ENCODE measurements at regions not wholly inside any gene's neighbourhood (a gene's known extent, or its start where the extent isn't known, plus 50 kb on each side); places are given as distances from the start of the nearest gene placed in this dataset.

DNA sequence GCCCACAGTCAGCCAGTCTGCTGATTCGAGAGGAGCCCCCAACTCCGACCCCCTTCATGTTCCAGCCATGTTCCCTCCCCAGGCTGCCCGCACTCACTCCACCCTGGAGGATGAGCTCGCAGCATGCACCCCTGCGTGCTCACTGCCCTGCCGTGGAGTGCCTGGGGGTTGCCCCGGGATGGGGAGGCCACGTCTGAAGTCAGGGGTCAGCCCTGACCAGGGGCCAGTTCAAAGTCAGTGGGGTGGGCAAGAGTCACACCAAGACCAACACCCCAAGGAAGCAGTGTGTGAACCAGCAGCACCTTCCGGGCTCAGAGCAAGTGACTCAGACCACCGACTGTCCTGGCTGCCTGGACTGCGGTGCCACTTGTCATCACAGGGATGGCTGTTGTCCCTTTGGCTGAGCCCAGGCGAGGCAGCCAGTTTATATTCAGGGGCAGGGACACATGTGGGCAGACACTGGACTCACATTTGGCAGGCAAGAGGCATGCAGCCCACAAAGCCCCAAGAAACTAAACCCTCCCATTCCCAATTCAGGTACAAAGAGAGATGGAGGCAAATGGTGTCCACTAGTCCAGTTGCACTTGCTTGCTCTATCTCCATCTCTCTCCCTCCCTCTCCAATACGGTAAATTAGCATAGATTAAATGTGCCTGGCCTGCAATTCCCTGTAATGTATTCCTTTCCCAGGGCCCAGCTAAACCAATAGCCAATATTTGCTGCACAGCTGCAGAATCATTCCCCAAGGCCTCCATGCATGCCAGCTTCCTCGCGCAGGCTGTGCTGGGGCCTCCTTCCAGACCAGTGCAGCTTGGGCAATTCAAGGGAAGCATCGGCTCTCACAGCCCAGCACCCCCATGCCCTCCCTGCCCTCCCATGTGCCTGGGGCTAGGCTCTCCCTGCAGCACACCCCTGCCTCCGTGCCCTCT is 135.7 kb upstream of the IQSEC1 start:
- DNase-seq = no peak

DNA sequence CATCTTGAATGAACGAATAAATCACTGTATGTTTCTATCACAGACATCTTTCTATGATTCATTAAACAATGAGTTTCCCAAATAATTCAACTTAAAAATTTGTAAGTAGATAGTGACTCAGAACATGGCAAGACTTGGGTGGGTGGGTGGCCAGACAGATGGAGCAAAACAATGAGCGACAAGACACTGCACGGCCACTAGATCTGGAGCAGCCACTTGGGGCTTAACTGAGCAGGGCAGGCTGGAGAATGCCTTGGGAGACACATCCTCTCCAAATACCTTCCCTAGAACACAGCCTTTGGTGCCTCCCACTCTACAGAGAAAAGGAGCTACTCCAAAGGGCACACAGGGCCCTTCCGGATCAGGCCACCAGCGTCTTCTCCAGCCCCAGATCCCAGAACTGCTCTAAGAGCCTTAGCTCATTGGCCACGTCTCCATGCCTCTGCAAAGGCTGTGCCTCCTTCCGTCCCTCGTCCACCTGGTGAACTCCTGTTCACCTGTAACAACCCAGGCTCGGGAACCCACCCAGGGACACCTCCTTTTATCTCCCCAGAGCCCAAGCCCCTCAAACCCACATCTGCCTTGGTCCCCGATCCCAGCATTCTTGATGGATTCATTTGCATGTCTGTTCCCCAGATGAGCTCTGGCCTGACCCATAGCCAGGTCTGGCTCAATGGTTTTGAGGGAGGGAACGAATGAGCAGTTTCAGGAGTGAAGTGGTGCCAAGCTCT is 134.9 kb upstream of the IQSEC1 start:
- DNase-seq = no peak

DNA sequence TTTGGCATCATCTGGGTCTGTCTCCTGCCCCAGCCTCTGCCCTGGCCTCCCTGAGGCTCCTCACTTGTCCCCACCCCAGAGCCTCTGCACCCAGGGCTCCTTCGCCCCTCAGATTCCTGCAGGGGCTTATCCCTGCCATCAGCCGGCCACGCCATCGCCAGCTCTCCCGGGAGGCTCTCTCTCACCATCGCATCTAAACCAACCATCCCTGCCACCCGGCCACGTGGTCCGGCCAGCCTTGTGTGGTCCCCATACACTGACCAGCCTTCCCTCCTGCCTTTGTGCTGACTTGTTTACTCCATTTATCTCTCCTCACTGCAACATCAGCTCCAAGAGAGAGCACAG is 134.3 kb upstream of the IQSEC1 start:
- no peak for DNase-seq

DNA sequence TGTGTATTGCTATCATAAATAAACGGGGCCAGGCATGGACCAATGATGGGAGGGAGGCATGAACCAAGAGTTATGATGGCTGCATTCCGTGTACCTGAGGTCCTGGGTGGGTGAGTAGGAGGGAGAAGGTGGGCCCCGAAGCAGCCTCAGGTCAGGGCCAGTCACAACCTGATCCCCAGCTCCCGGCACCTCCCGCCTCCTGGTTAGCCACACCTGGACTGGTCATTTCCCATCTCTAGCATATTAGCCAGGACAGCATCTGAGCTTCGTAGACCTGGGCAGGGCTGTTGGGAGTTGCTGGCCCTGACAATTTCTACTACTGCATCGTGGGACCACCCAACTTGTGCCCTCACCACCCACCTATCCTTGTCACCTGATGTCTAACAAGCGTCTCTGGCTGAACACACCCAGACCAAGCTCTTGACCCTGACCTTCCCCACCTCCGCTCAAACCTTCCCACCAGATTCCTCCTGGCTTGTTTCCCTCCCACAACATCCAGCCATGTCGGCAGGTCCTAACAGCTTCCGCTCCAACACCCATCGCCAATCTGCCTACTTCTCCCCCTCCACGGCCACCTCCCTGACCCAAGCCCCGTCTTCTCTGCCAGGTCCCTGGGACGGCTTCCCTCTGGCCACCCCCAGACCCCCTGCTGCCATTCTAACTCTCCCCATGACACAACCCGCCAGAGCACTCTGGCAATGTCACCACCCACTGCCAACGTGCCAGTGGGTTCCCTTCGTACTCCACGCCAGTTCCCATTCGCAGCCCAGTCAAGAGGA is 133.8 kb upstream of the IQSEC1 start:
- no peak for DNase-seq

DNA sequence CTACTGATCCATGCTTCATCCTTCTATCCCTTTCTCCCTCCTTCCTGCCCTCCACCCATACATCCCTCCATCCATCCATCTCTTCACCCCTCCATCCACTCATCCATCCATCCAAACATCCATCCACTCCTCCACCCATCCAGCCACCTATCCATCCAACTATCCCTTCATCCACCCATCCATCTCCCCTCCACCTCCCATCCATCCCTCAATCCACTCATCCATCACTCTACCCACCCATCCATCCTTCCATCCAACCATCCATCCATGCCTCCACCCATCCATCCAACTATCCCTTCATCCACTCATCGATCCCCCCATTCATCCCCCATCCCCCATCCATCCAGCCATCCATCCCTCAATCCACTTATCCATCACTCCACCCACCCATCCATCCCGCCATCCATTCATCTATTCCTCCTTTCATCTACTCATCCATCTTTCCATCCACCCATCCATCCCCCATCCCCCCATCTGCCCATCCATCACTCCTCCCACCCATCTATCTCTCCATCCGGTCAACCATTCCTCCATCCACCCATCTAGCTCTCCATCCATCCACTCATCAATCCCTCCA is 132.4 kb upstream of the IQSEC1 start:
- no peak for DNase-seq

DNA sequence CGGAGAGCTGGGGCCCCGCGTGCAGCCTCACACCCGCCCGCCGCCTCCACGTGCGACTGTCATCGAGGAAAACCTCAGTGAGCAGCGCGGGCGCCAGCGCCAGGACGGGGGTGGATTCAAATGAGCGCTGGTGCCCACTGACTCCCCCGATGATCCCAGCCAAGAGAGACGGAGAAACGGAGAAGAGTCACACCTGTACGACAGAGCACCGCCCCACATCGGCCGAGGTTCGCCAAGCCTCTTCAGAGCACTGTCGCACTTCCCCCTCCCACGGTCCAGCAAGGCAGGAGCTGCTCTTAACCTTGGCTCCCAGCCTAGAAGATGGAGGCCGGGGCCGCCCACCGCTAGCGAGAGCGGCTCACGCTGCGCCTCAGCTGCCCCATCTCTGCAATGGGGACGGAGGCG is 130.9 kb upstream of the IQSEC1 start:
- DNase-seq = no peak

DNA sequence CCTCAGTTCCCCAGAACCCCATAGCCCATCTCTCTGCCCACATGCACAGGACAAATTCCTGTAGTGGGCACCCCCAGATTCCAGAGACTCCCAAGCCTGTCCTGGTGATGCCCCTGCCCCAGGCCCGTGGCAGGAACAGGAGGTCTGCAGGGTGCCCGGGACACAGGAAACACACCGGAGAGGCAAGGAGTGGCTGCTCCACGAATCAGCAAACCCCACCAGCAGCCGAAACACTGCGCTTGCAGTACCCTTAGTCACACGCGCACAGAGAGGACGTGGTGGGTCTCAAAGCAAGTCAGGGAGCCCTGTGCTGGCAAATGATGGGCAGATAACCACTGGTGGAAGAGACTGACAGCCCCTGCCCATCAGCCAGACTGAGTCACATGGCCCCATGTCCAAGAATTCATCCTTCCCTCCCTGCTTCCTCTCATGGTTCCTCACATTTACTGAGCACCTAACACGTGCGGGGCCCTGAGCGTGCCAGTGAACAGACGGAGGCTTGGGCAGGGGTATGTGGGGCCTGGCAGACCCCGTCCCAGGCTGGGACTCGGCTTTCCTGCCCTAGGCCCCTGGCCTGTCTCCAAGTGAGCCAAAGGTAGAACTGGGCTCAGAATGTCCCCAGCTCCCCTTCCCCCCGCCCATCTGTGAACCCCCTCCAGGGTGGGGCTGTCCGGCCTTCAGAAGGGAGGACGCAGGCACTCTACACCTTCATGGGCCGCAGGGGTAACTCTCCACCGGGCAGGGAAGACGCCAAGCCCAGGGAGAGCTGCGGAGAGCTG is 130.4 kb upstream of the IQSEC1 start:
- no peak for DNase-seq

DNA sequence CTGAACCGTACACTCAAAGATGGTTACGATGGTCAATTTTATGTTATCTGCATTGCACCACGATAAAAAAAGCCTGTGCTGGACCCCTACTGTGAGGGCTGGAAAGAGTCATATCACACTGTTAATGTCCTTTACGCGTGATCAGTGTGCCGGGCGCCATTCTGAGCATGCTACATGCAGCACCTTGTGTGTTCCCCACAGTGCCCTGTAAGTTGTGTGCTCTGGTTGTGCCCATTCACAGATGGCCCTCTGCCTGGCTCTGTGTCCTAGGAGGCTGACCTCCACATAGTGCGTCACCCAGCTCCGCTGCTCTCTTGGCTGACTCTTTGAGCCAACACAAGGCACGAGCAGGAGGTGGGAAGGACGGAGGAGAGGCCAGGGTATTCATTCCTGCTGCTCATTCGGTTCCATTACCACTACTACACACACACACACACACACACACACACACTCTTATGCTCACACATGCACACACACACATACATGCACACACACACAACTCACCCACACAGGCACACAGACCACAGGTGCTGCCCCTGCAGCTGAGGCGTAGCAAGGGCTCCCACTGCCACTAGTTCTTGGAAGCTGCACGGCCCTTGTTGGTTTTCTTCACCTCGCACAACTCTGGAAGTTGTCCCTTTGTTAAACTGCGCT is 129.6 kb upstream of the IQSEC1 start:
- DNase-seq = no peak

DNA sequence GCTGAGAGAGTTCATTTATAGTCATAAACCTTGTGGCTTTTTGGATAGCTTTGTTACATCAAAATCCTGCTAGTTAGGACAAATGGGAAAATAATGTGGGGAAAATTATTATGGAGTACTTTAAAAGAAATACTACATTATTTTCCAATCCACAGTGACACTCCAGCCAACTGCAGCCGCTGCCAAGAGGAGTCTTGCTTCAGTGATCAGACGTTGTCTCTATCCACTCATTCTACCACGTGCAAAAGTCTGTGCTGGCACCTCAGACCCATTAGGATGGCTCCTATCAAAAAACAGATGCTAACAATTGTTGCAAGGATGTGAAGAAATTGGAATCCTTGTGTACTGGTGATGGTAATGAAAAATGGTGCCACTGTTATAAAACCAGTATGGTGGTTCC is 128.6 kb upstream of the IQSEC1 start:
- DNase-seq = no peak

DNA sequence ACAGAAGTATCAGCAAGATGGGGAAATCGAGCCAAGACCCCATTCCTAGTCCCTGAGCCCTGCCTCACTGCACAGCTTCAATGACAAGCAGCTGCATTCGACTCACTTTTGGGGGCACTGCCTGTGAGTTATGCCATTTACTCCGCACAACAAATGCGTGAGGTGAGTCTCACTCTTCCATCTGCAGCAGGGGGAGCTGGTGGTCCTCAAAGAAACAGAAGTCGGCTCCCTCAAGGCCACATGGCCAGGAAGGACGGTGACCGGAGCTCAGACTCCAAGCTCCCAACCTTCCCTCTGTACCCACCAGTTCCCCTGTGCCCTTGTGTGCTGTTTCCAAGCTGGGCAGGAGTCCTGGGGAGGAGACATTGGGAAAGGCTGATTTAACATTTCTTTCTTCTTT is 127.7 kb upstream of the IQSEC1 start:
- no peak for DNase-seq

DNA sequence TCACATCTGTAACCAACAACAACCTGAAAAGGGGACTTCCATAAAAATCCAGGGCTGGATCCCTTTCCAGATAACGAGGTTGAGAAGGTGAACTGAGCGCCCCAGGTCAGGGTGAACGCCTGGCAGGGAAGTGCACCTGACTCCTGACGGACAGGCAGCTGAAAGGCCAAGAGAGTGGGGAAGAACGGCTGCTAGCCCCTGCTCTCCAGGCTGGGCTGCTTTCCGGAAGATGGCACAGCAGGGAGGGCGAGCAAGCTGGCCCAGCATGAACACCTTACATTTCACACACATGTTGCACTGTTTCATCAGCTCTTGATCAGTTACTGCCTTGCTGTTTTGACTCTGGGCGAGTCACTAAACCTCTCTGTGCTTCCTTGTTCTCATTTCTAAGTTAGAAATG is 127.2 kb upstream of the IQSEC1 start:
- DNase-seq = no peak

DNA sequence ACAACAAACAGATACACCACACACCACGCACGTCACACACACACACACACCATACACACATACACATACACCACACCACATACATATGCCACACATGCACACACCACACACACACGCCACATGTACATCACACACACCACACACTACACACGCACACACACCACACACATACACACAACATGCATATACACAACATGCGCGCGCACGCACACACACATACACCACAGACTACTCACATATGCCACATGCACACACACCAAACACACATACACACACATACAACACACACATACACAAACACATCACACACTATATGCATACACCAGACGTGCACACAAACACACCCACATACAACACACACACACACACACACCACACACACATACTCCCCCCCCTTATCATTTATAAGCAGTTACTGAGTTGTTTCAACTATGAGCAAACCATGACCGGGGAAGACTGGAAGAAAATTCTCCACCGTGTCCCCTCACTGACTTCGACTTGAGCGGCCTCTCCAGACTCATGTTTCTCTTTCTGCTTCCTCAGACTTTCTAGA is 126.7 kb upstream of the IQSEC1 start:
- no peak for DNase-seq

DNA sequence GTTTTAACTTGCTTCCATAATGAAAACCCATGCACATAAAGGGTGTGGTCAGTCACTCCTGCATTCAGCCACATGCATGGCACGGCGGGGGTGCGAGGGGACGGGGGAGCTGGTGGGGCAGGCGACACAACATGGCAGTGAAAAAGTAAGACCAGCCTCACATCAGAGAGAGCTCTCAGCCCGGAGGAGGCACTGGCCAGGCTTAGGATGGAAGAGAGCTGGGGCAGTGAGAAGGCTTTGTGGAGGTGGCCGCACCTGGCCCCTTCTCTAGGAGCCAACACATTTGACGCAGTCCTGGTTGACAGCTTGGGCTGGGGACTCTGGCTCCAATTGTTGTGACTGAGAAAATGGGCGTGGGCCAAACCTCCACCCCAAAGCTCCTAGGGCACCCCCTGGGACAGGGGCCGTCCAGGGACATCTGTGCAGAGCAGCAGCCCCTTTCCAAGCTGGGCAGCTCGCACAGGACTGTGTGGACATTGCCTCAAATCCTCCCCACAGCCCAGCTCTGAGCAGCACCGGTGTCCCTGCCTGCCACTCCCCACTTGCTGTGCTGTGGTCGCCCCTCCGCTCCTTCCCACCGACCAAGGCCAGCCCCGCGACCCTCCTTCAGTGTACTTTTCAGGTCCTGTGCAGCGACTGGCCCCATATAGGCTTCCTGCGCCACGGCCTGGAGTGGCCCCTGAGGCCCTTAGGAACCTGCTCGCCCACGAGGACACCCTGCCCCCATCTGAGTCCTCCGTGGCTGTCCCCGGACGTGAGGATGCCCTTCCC is 126.0 kb upstream of the IQSEC1 start:
- DNase-seq = no peak

DNA sequence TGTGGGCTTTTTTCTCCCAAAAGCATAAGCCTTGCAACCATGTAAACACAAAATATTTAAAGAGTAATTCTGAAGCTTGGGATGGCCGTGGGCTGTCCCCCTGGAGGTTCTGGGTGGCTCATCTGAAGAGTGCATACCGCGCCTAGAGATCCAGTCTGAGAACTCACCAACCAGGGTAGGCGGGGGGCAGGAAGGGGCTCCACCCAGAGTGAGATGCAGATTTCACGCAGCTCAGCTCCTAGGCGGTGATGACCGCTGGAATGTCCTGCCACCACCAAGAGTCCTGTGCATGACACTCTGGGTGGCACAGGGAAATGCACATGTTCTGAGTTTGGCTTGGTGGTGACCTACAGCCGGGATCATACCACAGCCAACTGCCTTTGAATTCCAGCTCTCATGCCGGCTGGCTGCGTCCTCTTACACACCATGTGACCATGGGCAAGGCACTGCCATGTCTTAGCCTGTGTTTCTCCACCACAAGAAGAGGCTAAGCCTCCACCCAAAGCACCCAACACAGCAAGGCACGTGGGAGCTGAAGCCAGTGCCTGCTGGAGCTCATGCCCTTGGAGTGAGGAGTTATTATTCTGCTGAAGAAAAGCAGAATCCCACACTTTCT is 125.1 kb upstream of the IQSEC1 start:
- DNase-seq = no peak

DNA sequence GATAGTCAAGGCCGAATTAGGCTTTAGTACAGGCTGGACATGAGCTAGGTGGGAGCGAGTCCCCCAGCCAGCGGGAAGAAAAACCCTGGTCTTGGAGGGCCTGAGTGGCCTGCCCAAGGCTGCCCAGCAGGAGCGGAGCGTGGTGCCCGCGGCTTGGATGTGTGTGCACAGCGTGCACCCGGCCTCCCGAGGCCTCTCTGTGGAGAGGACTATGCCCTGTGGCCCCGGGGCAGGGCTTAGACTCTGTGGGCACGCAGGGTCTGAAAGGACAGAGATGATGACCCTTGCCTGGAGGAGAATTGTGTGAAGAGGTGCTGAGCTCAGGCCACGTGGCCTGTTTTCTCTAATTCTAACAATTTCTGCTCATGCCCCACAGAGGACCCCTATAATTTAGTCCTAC is 124.6 kb upstream of the IQSEC1 start:
- no peak for DNase-seq

DNA sequence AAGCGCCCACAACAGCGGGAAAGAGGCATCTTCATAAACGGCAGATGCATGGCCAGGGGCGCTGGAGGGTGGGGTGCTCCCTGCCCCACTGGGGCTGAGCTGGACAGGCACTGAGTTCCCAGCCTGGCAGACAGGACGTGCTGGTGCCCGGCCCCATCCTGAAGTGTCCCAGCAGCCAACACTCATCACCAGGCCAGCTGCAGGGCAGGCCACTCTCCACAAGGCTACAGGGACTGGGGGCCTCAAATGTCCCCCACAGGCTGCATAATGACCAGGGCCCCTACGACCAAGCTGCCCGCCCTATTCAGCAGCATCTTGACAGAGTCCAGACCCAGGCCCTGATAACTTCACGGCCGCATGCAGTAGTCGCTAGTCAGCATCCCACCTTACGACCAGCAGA is 124.1 kb upstream of the IQSEC1 start:
- DNase-seq = no peak

DNA sequence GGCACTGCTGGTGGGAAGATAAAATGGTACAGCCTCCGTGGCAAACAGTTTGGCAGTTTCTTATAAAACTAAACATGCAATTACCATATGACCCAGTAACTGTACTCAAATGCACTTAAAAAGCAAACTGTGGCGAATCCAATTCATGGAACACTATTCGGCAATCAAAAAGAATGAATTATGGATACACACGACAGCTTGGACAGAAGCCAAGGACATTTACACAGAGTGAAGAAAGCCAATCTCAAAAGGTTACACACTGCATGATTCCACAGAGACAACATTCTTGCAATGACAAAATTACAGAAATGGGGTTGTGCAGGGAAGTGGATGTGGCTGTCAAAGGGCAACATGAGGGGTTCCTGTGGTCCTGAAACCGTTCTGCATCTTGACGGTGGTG is 122.1 kb upstream of the IQSEC1 start:
- no peak for DNase-seq

DNA sequence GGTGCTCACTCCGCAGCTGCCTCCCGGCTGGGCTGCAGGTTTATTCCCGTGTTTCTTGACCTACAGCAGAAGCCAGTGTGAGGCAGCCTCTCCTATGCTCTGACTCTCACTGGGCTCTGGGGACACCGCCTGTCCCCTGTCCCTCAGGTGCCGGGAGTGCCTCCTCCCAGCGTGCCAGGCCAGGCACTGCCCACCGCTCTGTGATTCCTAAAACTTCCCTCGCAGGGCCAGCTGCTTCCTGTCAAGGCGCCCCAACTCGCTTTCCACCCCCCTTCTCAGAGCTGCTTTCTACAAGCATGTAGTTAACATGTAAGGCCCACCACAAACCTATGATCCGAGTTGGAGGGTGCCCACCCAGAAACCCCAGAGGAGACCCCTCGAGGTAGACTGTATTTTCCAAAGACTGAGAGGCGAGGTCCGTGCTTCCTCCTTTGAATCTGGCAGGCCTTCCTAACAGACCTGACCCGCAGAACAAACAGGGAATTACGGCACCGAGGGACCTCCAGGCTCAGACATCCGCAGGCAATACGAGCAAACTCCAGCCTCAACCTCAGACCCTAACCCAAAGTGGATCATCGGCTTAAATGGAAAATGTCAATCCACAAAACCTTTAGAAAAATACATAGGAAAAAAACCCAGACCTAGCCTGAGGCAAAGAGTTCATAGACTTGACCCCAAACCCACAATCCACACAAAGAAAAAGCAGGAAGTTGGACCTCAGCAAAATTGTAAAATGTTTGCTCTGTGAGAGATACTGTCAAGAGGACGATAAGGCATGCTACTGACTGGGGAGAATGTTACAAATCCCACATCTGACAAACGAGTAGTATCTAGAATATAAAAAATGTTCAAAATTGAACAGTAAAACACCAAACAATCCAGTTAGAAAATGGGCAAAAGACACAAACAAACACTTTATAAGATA is 121.3 kb upstream of the IQSEC1 start:
- no peak for DNase-seq
